GM19463 (cell line): ENCODE measurements at regions not wholly inside any gene's neighbourhood (a gene's known extent, or its start where the extent isn't known, plus 50 kb on each side); places are given as distances from the start of the nearest gene placed in this dataset.

Experiments
- ATAC-seq: cut with Tn5 transposase; IDR thresholded peaks from one replicate; pipeline ENCODE4 v1.9.1; 2021; ENCODE audit warnings: mild to moderate bottlenecking, moderate library complexity; ENCODE audit not compliant: unreplicated experiment

GRCh38 chr16:85549766-85550421 is 63.2 kb upstream of the GSE1 start:
- ATAC-seq: no peak

GRCh38 chr16:85550422-85550864 is 62.7 kb upstream of the GSE1 start:
- ATAC-seq: no peak

GRCh38 chr16:85550953-85551924 is 61.9 kb upstream of the GSE1 start:
- ATAC-seq: no peak

- ATAC-seq: no peak
These were observed 60.1 kb upstream of the GSE1 start for GRCh38 chr16:85552980-85553435.

GRCh38 chr16:85553436-85554113 is 59.5 kb upstream of the GSE1 start:
- ATAC-seq: peak; percentile 37

- peak; percentile 47 for ATAC-seq
These were observed 58.8 kb upstream of the GSE1 start for GRCh38 chr16:85554114-85554888.

GRCh38 chr16:85554889-85555718 is 58.0 kb upstream of the GSE1 start:
- ATAC-seq: no peak

GRCh38 chr16:85555719-85556455 is 57.2 kb upstream of the GSE1 start:
- no peak for ATAC-seq

GRCh38 chr16:85556456-85557082 is 56.6 kb upstream of the GSE1 start:
- ATAC-seq: no peak

GRCh38 chr16:85557083-85557970 is 55.8 kb upstream of the GSE1 start:
- no peak for ATAC-seq

- no peak for ATAC-seq
These were observed 55.0 kb upstream of the GSE1 start for GRCh38 chr16:85557971-85558657.

- ATAC-seq: no peak
These were observed 52.2 kb upstream of the GSE1 start for GRCh38 chr16:85560932-85561247.

GRCh38 chr16:85561248-85562092 is 51.7 kb upstream of the GSE1 start:
- ATAC-seq: no peak

- no peak for ATAC-seq
These were observed 50.9 kb upstream of the GSE1 start for GRCh38 chr16:85562093-85562786.

GRCh38 chr16:85563034-85563433 is 50.1 kb upstream of the GSE1 start:
- ATAC-seq: no peak
